CD4-positive, alpha-beta T cell (primary cell): ENCODE measurements at regions not wholly inside any gene's neighbourhood (a gene's known extent, or its start where the extent isn't known, plus 50 kb on each side); places are given as distances from the start of the nearest gene placed in this dataset.

Source experiments
- ATAC-seq: fragments of 200-7000 bp; cut with Tn5 transposase; one replicate; pipeline ENCODE4 v1.10.0; 2022; ENCODE audit warnings: mild to moderate bottlenecking; ENCODE audit not compliant: poor library complexity
- CTCF ChIA-PET: fragments of 350-600 bp; sonication (Branson Sonifier 250); formaldehyde crosslinking; loops from one replicate; lab custom pipeline; 2021; ENCODE audit warnings: antibody characterized with exemption, inconsistent platforms; lab: Charles Lee
- POLR2A ChIA-PET: fragments of 350-600 bp; sonication (Branson Sonifier 250); formaldehyde crosslinking; loops from one replicate; lab custom pipeline; 2021; ENCODE audit warnings: antibody characterized with exemption, inconsistent platforms; lab: Charles Lee
- DNase-seq, 14 experiments: peaks; one replicate each; pipeline ENCODE4 v3.0.0-alpha.2; 2013 to 2020; ENCODE audit warnings: mixed read lengths in 2 of 14
- H3K27ac ChIP-seq, 2 donors: one replicate each; pipeline versions ENCODE4 v1.5.1 to v1.7.0; 2013; ENCODE audit warnings: low read length in 2 of 2, low read depth in 1 of 2, mild to moderate bottlenecking in 1 of 2
- H3K27me3 ChIP-seq, 2 experiments: 1 replicate in 1 of 2; 2 replicates in 1 of 2; pipeline versions ENCODE4 v1.6.1 to v1.7.0; 2013; ENCODE audit warnings: low read length in 2 of 2, control low read depth in 1 of 2, mild to moderate bottlenecking in 1 of 2, moderate library complexity in 1 of 2; ENCODE audit not compliant: insufficient read depth in 2 of 2, control insufficient read depth in 1 of 2
- H3K36me3 ChIP-seq: one replicate; pipeline ENCODE4 v1.6.1; 2013; ENCODE audit warnings: low read length, control low read depth; ENCODE audit not compliant: insufficient read depth
- H3K4me1 ChIP-seq: one replicate; pipeline ENCODE4 v1.6.1; 2013; ENCODE audit warnings: low read length, control low read depth; ENCODE audit not compliant: insufficient read depth
- H3K4me3 ChIP-seq: one replicate; pipeline ENCODE4 v1.5.1; 2013; ENCODE audit warnings: mild to moderate bottlenecking, low read length, moderate library complexity
- H3K9me3 ChIP-seq, 2 experiments: 1 replicate in 1 of 2; 2 replicates in 1 of 2; pipeline versions ENCODE4 v1.6.1 to v1.7.0; 2013; ENCODE audit warnings: low read length in 2 of 2, mild to moderate bottlenecking in 2 of 2, control low read depth in 1 of 2, moderate library complexity in 1 of 2; ENCODE audit not compliant: control insufficient read depth in 1 of 2, insufficient read depth in 1 of 2
- H3K27ac Mint-ChIP-seq: one replicate; pipeline ENCODE4 v1.8.0; 2020; ENCODE audit warnings: mixed read lengths
- H3K27me3 Mint-ChIP-seq: one replicate; pipeline ENCODE4 v1.8.0; 2021; ENCODE audit warnings: mixed read lengths
- H3K36me3 Mint-ChIP-seq: one replicate; pipeline ENCODE4 v1.8.0; 2021; ENCODE audit warnings: low read depth, mixed read lengths
- H3K4me1 Mint-ChIP-seq: one replicate; pipeline ENCODE4 v1.8.0; 2021; ENCODE audit warnings: low read depth, mixed read lengths
- H3K4me3 Mint-ChIP-seq: one replicate; pipeline ENCODE4 v1.8.0; 2020; ENCODE audit warnings: mild to moderate bottlenecking, mixed read lengths
- H3K9me3 Mint-ChIP-seq: one replicate; pipeline ENCODE4 v1.8.0; 2020; ENCODE audit warnings: mixed read lengths
- intact Hi-C, 2 experiments: fragments of 100-400 bp; cut with DNase I in 1 of 2; cut with micrococcal nuclease in 1 of 2; formaldehyde crosslinking; loops; one replicate each; pipeline versions ENCODE4 v1.15.1 to v1.9.0; 2023 to 2025; cut with DNase I, micrococcal nuclease
- TF ChIP-seq, protein P1 (sequence below): fragments of 200-600 bp; IDR thresholded peaks from one replicate; pipeline ENCODE4 v1.8.0; 2022; ENCODE audit warnings: antibody characterized with exemption, mild to moderate bottlenecking

DNA sequence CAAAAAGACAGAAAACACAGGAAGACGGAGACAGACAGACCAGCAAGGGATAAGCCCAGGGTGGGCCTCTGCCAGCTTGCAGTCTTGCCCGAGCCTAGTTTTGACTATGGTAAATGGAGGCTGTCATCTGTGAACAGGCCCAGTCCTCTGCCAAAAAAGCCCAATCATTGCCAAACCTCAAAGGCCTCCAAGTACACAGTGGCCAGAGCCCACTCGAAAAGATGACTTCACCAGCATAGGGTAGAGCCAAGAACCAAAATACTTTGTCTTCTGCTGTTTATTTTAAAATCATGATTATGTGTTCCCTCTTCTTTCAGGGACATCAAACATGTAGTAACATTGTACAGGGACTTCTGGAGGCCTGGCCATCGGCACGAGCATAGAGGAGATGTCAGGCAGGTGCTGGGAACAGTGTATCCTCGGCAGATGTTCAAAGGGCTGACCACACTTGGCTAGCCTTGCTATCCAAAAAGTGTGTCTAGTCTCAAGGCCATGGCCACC lies 66.0 kb downstream of the TTC32 start:
- no peaks in the 10 kb centered on the region for H3K4me1 ChIP-seq
- no peaks in the 10 kb centered on the region for H3K36me3 Mint-ChIP-seq
- TF ChIP-seq, protein P1, sequence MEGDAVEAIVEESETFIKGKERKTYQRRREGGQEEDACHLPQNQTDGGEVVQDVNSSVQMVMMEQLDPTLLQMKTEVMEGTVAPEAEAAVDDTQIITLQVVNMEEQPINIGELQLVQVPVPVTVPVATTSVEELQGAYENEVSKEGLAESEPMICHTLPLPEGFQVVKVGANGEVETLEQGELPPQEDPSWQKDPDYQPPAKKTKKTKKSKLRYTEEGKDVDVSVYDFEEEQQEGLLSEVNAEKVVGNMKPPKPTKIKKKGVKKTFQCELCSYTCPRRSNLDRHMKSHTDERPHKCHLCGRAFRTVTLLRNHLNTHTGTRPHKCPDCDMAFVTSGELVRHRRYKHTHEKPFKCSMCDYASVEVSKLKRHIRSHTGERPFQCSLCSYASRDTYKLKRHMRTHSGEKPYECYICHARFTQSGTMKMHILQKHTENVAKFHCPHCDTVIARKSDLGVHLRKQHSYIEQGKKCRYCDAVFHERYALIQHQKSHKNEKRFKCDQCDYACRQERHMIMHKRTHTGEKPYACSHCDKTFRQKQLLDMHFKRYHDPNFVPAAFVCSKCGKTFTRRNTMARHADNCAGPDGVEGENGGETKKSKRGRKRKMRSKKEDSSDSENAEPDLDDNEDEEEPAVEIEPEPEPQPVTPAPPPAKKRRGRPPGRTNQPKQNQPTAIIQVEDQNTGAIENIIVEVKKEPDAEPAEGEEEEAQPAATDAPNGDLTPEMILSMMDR: no peak
- H3K27me3 Mint-ChIP-seq: peaks cover 21% of the 10 kb centered on the region
- no peaks in the 10 kb centered on the region for H3K36me3 ChIP-seq
- peaks cover 0 to 13% of the 10 kb centered on the region in 2 experiments for H3K27me3 ChIP-seq
- no peak overlapping the region for H3K27ac Mint-ChIP-seq
- peaks cover 0 to 4% of the 10 kb centered on the region in 2 experiments for H3K9me3 ChIP-seq
- H3K4me1 Mint-ChIP-seq: no peaks in the 10 kb centered on the region
- no peak overlapping the region for H3K4me3 Mint-ChIP-seq
- POLR2A ChIA-PET: no interaction called here
- intact Hi-C loops: no loop called here
- CTCF ChIA-PET: no interaction called here
- no peaks in the 10 kb centered on the region for H3K9me3 Mint-ChIP-seq
- ATAC-seq (no peak), DNase-seq (no peak)
- H3K4me3 ChIP-seq: no peak overlapping the region
- no peak overlapping the region for H3K27ac ChIP-seq

- Mint-ChIP-seq H3K4me1 (no peaks in the 10 kb centered on the region), H3K27me3 (peaks cover 10% of the 10 kb centered on the region), H3K4me3 (no peak overlapping the region), H3K36me3 (no peaks in the 10 kb centered on the region), H3K27ac (no peak overlapping the region), H3K9me3 (no peaks in the 10 kb centered on the region)
- ChIA-PET CTCF (no interaction called here), POLR2A (no interaction called here)
- DNase-seq: no peak
- intact Hi-C loops: no loop called here
- Histone ChIP-seq H3K27me3 (peaks cover 0 to 12% of the 10 kb centered on the region in 2 experiments), H3K4me1 (no peaks in the 10 kb centered on the region), H3K27ac (no peak overlapping the region), H3K4me3 (no peak overlapping the region), H3K36me3 (no peaks in the 10 kb centered on the region), H3K9me3 (peaks cover 0 to 4% of the 10 kb centered on the region in 2 experiments)
- no peak for ATAC-seq
- TF ChIP-seq, protein P1: no peak
These were observed 67.8 kb downstream of the TTC32 start for GRCh38 chr2:19833978-19834377.

DNA sequence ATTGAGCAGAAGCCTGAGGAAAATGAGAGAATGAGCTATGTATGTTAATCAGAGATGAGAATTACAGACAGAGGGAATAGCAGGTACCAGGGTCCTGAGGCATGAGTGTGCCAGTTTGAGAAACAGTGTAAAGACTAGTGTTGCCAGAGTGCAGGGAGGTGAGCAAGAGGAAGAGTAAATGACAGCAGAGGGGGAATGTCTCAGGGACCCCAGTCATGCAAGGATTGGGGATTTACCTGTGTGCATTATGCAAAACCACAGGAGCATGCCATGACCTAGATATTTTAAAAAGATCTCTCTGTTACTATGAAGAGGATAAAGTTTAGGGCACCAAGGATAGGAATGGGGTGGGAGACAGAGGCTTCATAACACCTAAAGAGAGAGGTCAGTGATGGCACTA lies 72.1 kb downstream of the TTC32 start:
- intact Hi-C loops: no loop called here
- Histone ChIP-seq H3K4me1 (no peaks in the 10 kb centered on the region), H3K27ac (no peak overlapping the region), H3K9me3 (peaks cover 0 to 4% of the 10 kb centered on the region in 2 experiments), H3K4me3 (no peak overlapping the region), H3K36me3 (no peaks in the 10 kb centered on the region), H3K27me3 (peaks cover 0 to 13% of the 10 kb centered on the region in 2 experiments)
- H3K4me1 Mint-ChIP-seq: no peaks in the 10 kb centered on the region
- H3K36me3 Mint-ChIP-seq: no peaks in the 10 kb centered on the region
- H3K27ac Mint-ChIP-seq: no peak overlapping the region
- DNase-seq (no peak), ATAC-seq (no peak)
- H3K27me3 Mint-ChIP-seq: peaks cover 23% of the 10 kb centered on the region
- no peak overlapping the region for H3K4me3 Mint-ChIP-seq
- H3K9me3 Mint-ChIP-seq: no peaks in the 10 kb centered on the region
- CTCF ChIA-PET: interaction anchor here (0.6 kb wide), 1 partner anchor 21 kb away, joined by 3 read pairs; no protein-coding TSS in a partner anchor
- TF ChIP-seq, protein P1: no peak
- POLR2A ChIA-PET: no interaction called here
